Esophagus squamous epithelium (tissue), 4 donors: ENCODE measurements at regions not wholly inside any gene's neighbourhood (a gene's known extent, or its start where the extent isn't known, plus 50 kb on each side); places are given as distances from the start of the nearest gene placed in this dataset.

Experiments
- POLR2A ChIP-seq, 4 donors: fragments of 450-650 bp; IDR thresholded peaks; one replicate each; pipeline ENCODE4 v1.6.1; 2017; ENCODE audit warnings: antibody characterized with exemption in 4 of 4, mild to moderate bottlenecking in 4 of 4, moderate library complexity in 3 of 4
- TF ChIP-seq, protein P1 (sequence below), 6 experiments: fragments of 450-650 bp in 4 of 6; fragments of 200-600 bp in 2 of 6; sonication (generic) in 2 of 6; IDR thresholded peaks; one replicate each; pipeline ENCODE4 v1.5.1; 2016 to 2019; ENCODE audit warnings: antibody characterized with exemption in 6 of 6, mild to moderate bottlenecking in 4 of 6, moderate library complexity in 4 of 6

GRCh38 chr4:141389649-141390048 is 169.0 kb downstream of the ZNF330 start:
- TF ChIP-seq, protein P1, sequence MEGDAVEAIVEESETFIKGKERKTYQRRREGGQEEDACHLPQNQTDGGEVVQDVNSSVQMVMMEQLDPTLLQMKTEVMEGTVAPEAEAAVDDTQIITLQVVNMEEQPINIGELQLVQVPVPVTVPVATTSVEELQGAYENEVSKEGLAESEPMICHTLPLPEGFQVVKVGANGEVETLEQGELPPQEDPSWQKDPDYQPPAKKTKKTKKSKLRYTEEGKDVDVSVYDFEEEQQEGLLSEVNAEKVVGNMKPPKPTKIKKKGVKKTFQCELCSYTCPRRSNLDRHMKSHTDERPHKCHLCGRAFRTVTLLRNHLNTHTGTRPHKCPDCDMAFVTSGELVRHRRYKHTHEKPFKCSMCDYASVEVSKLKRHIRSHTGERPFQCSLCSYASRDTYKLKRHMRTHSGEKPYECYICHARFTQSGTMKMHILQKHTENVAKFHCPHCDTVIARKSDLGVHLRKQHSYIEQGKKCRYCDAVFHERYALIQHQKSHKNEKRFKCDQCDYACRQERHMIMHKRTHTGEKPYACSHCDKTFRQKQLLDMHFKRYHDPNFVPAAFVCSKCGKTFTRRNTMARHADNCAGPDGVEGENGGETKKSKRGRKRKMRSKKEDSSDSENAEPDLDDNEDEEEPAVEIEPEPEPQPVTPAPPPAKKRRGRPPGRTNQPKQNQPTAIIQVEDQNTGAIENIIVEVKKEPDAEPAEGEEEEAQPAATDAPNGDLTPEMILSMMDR (IDR thresholded peaks at IDR 0.05): no peak
- no peak for TF ChIP-seq POLR2A (IDR thresholded peaks at IDR 0.05)
